ENCODE measurements at regions not wholly inside any gene's neighbourhood (a gene's known extent, or its start where the extent isn't known, plus 50 kb on each side); places are given as distances from the start of the nearest gene placed in this dataset.

DNA sequence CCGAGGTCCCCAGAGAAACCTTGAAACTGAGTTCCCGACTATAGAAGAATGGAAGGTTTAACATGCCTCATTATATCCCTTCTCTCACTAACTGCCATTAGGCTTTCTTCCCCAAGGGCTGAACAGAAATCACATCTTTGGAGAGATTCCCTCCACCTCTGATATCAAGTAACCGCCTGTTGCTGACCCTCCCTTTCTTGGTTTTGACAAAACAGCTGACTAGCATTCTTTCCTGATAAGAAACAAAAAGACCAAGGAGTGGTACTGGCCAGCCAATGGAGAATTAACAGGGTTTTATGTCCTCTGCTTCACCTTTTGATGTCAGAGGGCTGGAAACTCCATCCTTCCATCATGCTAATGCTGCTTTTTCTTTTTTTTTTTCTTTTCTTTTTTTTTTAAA is 176.6 kb upstream of the ADGRB3 start:
- H4K20me1 ChIP-seq (ENCODE audit: insufficient read depth, low read length), result no peaks in the 10 kb centered on the region
- H2AFZ ChIP-seq (ENCODE audit: low read depth, low read length), result no peak overlapping the region
- TF ChIP-seq, protein P1, sequence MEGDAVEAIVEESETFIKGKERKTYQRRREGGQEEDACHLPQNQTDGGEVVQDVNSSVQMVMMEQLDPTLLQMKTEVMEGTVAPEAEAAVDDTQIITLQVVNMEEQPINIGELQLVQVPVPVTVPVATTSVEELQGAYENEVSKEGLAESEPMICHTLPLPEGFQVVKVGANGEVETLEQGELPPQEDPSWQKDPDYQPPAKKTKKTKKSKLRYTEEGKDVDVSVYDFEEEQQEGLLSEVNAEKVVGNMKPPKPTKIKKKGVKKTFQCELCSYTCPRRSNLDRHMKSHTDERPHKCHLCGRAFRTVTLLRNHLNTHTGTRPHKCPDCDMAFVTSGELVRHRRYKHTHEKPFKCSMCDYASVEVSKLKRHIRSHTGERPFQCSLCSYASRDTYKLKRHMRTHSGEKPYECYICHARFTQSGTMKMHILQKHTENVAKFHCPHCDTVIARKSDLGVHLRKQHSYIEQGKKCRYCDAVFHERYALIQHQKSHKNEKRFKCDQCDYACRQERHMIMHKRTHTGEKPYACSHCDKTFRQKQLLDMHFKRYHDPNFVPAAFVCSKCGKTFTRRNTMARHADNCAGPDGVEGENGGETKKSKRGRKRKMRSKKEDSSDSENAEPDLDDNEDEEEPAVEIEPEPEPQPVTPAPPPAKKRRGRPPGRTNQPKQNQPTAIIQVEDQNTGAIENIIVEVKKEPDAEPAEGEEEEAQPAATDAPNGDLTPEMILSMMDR (IDR thresholded peaks at IDR 0.05; ENCODE audit: borderline replicate concordance, extremely low read depth, low read length, poor library complexity, severe bottlenecking), result no peak
- no peak for TF ChIP-seq EZH2 (IDR thresholded peaks at IDR 0.05; ENCODE audit: borderline replicate concordance, low read depth, low read length, severe bottlenecking)
- H3K9ac ChIP-seq (ENCODE audit: low read depth, low read length), result no peak overlapping the region
- no peaks in the 10 kb centered on the region for H3K79me2 ChIP-seq (ENCODE audit: insufficient read depth, low read length)
- H3K4me2 ChIP-seq (ENCODE audit: insufficient read depth, low read length), result no peak overlapping the region
- no peak overlapping the region for H3K27ac ChIP-seq (ENCODE audit: low read length)
- H3K4me3 ChIP-seq (ENCODE audit: low read depth in 1 of 2, low read length in 2 of 2), result no peak overlapping the region
- peaks cover 6% of the 10 kb centered on the region for H3K9me3 ChIP-seq (ENCODE audit: insufficient read depth, low read length, severe bottlenecking)
- no peaks in the 10 kb centered on the region for H3K27me3 ChIP-seq (ENCODE audit: insufficient read depth, low read length, poor library complexity)
- no peaks in the 10 kb centered on the region for H3K4me1 ChIP-seq (ENCODE audit: insufficient read depth, low read length)
- no peak for ATAC-seq (ENCODE audit: insufficient read depth, low read depth)
- DNase-seq, result no peak
- no peaks in the 10 kb centered on the region for H3K36me3 ChIP-seq (ENCODE audit: insufficient read depth, low read length)

DNA sequence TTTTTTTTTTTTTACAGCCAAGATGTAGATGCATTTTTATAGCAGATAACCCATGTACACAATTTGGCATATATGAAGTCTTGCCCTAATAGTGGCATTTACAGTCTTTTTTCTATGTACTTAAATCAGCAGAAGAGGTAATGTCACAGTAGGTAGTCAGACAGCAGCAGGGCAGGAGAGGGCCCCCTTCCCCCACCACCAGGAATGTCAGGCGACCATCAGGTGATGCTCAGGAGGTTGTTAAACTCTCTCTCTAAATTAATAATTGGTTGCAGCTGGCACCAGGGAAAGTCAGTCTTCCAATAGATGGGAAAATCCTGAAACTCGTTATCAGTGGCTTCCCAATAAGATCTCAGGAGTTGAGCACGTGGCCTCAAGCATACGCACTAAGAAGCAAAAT is 188.0 kb upstream of the ADGRB3 start:
- Histone ChIP-seq H3K4me3 (ENCODE audit: low read depth in 1 of 2, low read length in 2 of 2) (no peak overlapping the region), H4K20me1 (ENCODE audit: insufficient read depth, low read length) (no peaks in the 10 kb centered on the region)
- no peak for DNase-seq

DNA sequence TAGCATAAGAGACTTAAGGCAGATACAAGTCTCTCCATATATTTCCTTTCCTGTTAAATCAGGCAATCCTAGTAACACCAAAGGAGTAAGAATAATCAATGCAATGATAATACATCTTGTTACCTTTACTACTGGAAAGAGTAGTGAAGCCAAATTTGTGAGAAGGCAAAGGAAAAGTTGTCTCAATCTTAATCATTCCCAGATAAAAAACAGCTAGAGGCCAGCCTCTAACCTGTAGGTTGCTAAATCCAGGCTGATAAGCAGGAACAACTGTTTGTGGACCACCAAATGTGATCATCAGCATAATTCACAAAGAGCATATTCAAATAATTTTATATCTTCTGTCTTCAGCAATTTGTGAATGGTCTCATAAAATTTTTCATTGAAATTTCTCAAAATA is 189.2 kb upstream of the ADGRB3 start:
- Histone ChIP-seq H4K20me1 (ENCODE audit: insufficient read depth, low read length) (no peaks in the 10 kb centered on the region), H3K9me3 (ENCODE audit: insufficient read depth, low read length, severe bottlenecking) (no peaks in the 10 kb centered on the region), H3K27ac (ENCODE audit: low read length) (no peak overlapping the region), H3K4me2 (ENCODE audit: insufficient read depth, low read length) (no peak overlapping the region), H3K79me2 (ENCODE audit: insufficient read depth, low read length) (no peaks in the 10 kb centered on the region), H3K4me3 (ENCODE audit: low read depth in 1 of 2, low read length in 2 of 2) (no peak overlapping the region), H2AFZ (ENCODE audit: low read depth, low read length) (no peak overlapping the region), H3K36me3 (ENCODE audit: insufficient read depth, low read length) (no peaks in the 10 kb centered on the region), H3K27me3 (ENCODE audit: insufficient read depth, low read length, poor library complexity) (no peaks in the 10 kb centered on the region), H3K9ac (ENCODE audit: low read depth, low read length) (no peak overlapping the region), H3K4me1 (ENCODE audit: insufficient read depth, low read length) (no peaks in the 10 kb centered on the region)
- TF ChIP-seq, protein P1 (IDR thresholded peaks at IDR 0.05; ENCODE audit: borderline replicate concordance, extremely low read depth, low read length, poor library complexity, severe bottlenecking), result no peak
- no peak for TF ChIP-seq EZH2 (IDR thresholded peaks at IDR 0.05; ENCODE audit: borderline replicate concordance, low read depth, low read length, severe bottlenecking)
- DNase-seq (no peak), ATAC-seq (ENCODE audit: insufficient read depth, low read depth) (no peak)

More for the DNA sequence above, 188.0 kb upstream of the ADGRB3 start:
- no peak overlapping the region for H2AFZ ChIP-seq (ENCODE audit: low read depth, low read length)
- no peak for TF ChIP-seq EZH2 (IDR thresholded peaks at IDR 0.05; ENCODE audit: borderline replicate concordance, low read depth, low read length, severe bottlenecking)
- TF ChIP-seq, protein P1 (IDR thresholded peaks at IDR 0.05; ENCODE audit: borderline replicate concordance, extremely low read depth, low read length, poor library complexity, severe bottlenecking), result no peak
- H3K9ac ChIP-seq (ENCODE audit: low read depth, low read length), result no peak overlapping the region
- H3K4me2 ChIP-seq (ENCODE audit: insufficient read depth, low read length), result no peak overlapping the region
- H3K36me3 ChIP-seq (ENCODE audit: insufficient read depth, low read length), result no peaks in the 10 kb centered on the region
- H3K27ac ChIP-seq (ENCODE audit: low read length), result no peak overlapping the region
- ATAC-seq (ENCODE audit: insufficient read depth, low read depth), result no peak
- H3K9me3 ChIP-seq (ENCODE audit: insufficient read depth, low read length, severe bottlenecking), result no peaks in the 10 kb centered on the region
- H3K79me2 ChIP-seq (ENCODE audit: insufficient read depth, low read length), result no peaks in the 10 kb centered on the region
- no peaks in the 10 kb centered on the region for H3K27me3 ChIP-seq (ENCODE audit: insufficient read depth, low read length, poor library complexity)
- no peaks in the 10 kb centered on the region for H3K4me1 ChIP-seq (ENCODE audit: insufficient read depth, low read length)

DNA sequence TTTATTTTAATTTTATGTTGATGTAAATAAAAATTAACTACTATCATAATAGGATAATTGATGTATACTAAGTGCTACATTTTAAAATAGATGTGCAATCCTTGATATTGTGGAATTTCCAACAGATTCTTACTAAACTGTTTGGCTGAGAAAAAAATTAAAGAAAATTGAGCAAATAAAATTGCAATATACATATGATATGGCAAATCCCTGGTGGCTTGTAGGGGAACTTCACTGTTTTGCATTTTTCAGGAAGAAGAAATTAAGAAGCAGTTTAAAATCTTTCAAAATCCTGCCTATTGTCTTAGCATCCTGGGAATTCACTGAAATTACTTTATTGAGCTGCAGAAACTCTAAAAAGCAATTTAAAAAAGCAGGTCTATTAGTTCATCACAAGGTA is 191.4 kb upstream of the ADGRB3 start:
- ATAC-seq (ENCODE audit: insufficient read depth, low read depth) (no peak), DNase-seq (no peak)
- no peak overlapping the region for H3K9ac ChIP-seq (ENCODE audit: low read depth, low read length)
- H2AFZ ChIP-seq (ENCODE audit: low read depth, low read length), result no peak overlapping the region
- TF ChIP-seq, protein P1 (IDR thresholded peaks at IDR 0.05; ENCODE audit: borderline replicate concordance, extremely low read depth, low read length, poor library complexity, severe bottlenecking), result no peak
- TF ChIP-seq EZH2 (IDR thresholded peaks at IDR 0.05; ENCODE audit: borderline replicate concordance, low read depth, low read length, severe bottlenecking), result no peak
- no peaks in the 10 kb centered on the region for H3K27me3 ChIP-seq (ENCODE audit: insufficient read depth, low read length, poor library complexity)
- H4K20me1 ChIP-seq (ENCODE audit: insufficient read depth, low read length), result no peaks in the 10 kb centered on the region
- no peaks in the 10 kb centered on the region for H3K36me3 ChIP-seq (ENCODE audit: insufficient read depth, low read length)
- no peak overlapping the region for H3K27ac ChIP-seq (ENCODE audit: low read length)
- H3K79me2 ChIP-seq (ENCODE audit: insufficient read depth, low read length), result no peaks in the 10 kb centered on the region
- H3K4me3 ChIP-seq (ENCODE audit: low read depth in 1 of 2, low read length in 2 of 2), result no peak overlapping the region
- H3K9me3 ChIP-seq (ENCODE audit: insufficient read depth, low read length, severe bottlenecking), result no peaks in the 10 kb centered on the region
- H3K4me2 ChIP-seq (ENCODE audit: insufficient read depth, low read length), result no peak overlapping the region
- H3K4me1 ChIP-seq (ENCODE audit: insufficient read depth, low read length), result no peaks in the 10 kb centered on the region
